NCI-H2196 (cell line): ENCODE measurements at regions not wholly inside any gene's neighbourhood (a gene's known extent, or its start where the extent isn't known, plus 50 kb on each side); places are given as distances from the start of the nearest gene placed in this dataset.
"Not testable (repeated sequence)": the region's sequence is repeated elsewhere in the genome, so short reads cannot be mapped to it uniquely, and the experiment has no call there.

Source experiments
- DNase-seq: peaks from one replicate; lab custom pipeline; 2025; ENCODE audit not compliant: unreplicated experiment; lab: John Stamatoyannopoulos, UW

DNA sequence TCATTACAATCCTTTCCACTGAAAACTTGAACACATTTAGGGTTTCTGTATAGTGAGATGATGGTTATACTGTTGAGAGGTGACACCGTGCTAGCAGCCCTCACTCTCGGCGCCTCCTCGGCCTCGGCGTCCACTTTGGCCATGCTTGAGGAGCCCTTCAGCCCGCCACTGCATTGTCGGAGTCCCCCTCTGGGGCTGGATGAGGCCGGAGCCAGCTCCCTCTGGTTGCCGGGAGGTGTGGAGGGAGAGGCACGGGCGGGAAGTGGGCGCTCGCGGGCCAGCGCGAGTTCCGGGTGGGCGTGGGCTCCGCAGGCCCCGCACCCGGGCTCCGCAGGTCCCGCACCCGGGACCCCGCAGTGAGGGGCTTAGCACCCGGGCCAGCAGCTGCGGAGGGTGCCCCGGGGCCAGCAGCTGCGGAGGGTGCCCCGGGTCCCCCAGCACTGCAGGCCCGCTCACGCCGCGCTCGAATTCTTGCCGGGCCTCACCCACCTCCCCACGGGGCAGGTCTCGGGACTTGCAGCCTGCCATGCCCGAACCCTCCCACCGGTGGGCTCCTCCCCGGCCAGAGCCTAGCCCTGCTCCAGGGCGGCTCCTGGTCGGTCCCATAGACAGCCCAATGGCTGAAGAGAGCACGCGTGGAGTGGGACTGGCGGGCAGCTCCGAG, 145.9 kb upstream of the ZNF608 start:
- DNase-seq: no peak

DNA sequence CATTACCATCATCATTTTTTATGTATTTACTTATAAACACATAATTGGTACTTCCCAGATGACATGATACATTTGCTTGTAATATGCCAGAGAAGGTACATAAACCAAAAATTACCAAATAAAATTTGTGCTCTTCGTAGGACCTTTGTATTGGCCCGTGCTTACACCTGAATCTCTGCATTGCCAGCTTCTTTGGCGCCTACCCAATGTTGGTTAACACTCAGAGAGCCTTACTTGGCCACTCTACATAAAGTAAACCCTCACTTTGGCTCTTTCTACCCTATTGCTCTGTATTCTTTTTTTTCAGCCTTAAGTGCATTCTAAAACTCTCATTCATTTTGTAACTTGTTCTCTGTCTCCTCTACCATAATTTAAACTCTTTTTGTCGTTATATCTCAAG, 148.1 kb upstream of the ZNF608 start:
- DNase-seq: no peak

DNA sequence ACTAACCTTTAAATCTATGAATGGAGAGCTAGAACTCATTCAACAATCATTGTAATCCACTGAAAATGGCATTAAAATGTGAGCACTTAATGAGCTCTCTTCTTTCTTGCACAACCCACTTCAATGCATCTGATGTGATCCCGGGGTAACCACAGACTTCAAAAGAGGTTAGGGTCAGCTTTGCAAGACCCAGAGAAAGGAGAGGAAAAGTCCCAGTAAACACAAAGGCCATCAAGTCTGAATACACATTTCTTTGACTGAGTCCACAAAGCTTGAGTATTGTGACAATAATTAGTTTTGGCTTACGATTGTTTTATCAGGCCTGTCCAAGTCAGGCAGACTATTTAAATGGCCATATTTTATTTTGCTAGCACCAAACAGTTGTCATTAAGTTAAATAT, 148.8 kb upstream of the ZNF608 start:
- no peak for DNase-seq

DNA sequence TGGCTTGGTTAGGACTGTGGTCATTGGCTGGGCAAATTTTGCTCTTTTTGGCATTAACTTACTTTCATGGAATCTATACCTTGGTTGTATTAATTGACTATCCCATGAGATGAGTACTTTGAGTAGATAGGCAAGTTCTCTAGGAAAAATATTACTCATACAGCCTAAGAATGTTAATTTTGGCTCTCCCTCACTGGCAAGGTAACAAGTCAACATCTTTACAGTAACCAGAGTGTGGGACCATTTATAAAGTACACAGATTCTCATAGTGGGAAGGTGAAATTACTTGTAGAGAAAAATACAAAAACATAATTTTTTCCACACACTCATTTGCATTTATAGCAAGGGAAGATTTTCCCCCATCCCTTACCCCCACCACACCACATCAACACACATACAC, 154.6 kb upstream of the ZNF608 start:
- DNase-seq: no peak

DNA sequence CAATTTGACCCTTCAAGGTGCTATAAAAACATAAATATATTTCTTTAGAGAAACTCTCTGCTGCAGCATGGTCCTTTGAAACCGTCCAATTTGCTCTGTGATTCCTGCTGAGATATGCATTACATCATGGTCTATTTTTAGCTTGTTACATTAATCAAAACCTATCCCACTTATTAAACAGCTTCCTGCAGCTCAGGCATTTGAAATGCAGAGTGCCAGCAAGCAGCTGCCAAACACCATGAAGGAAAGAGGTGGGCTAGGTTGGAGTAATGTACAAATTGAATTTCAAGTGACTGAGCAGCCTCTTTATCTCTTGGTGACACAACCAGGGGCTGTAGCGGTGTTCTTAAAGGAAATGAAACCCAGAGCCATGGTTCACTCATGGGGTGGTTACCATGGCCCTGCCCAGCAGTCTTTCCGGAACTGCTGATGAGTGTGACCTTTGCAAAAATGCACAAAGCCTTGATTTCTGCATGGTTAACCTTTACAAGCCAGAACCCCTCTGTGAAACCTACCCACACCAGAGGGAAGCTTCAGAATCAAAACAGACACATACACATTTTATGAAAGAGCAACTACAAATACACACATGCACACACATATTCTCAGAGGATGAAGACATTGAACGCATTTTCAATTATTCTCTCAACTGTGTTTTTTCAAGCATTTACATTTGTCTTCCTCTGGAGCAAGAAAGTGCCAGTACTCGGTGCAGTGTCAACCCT, 155.8 kb upstream of the ZNF608 start:
- peak; percentile 52 for DNase-seq

DNA sequence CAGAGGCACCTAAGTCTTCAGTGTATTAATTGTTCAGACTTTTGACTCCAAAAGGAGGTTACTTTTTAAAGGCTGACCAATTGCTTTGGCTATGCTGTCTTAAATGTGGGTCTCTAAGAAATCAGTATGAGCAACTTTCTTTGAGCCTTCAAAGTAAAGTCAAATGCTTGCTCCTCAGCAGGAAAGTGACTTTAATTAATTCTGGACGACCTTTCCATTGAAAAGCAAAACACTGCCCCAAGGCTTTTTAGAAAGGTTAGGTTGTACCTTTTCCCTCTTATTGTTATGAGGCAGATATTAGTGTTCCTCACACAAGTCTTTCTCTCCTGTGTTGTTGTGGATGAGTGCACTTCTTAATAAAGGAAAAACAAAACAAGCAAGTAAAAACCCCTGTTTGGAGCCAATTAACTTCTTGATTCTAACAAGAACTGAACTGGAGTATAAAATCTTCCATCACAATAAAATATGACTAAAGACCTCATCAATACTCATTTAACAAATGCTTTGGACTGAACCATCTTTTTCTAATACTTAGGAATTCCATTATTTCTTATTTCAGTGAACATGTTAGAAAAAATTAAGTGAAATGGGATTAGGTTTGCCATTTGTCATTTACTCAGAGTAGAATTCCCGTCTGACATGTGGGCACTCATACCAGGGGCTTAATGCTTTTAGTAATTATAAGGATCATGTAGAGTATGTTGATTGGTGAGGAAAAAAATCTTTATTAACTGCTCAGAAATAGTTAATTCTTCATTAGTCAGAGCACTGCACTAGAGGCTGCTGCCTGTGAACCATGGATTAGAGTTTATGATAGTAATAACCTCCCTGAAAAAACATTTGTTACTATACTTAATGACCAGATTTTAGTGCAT, 159.1 kb upstream of the ZNF608 start:
- no peak for DNase-seq

DNA sequence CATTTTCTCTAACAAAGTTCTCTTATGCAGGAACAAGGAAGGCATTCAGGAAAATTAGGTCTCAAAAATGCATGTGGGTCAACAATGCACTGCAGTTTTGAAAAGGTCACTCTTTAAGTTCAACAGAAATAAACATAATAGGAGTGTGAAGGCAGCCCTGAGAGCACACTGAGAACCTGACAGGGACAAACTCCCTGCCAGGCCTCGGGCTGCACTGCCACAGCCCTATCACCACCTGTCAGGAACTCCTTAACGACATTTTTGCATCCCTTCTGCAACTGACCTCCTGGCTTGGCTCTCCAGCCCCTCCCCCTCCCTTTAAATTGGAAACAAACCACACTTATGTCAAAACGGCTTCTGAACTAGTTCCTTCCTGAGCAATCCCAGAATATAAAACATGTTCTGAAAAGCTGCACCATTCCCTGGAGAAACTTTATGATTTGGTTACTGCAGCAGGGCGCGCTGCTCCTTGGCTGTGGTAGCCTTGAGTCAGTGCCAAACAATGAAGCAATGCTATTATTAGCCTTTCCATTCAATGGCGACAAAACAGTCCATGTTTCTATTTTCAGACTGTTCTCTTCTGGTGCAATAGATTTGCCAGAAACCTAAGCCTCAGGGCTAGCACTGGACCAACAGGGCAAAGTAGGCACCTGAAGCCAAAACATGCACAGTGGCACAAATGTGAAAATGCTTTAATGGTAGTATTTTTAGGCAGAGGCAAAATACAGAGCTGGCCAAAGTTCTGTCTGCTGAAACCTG, 160.1 kb upstream of the ZNF608 start:
- DNase-seq: peak; percentile 76

DNA sequence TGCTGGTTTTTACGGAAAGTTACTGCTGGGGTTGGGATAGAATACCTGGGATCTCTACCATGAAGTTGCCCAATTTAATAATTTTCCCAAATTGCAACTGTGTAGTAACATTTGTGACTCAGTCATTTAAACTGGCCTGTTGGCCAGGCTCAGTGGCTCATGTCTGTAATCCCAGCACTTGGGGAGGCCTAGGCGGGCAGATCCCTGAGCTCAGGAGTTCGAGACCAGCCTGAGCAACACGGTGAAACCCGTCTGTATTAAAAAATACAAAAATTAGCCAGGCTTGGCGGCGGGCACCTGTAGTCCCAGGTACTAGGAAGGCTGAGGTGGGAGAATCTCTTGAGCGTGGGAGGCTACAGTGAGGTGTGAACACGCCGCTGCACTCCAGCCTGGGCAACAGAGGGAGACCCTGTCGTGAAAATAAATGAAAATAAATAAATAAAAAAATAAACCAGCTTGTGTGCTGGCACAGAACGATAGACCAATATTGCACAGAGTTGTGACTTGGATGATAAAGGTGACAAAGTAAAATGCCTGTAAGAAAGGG, 160.7 kb upstream of the ZNF608 start:
- DNase-seq: no peak

DNA sequence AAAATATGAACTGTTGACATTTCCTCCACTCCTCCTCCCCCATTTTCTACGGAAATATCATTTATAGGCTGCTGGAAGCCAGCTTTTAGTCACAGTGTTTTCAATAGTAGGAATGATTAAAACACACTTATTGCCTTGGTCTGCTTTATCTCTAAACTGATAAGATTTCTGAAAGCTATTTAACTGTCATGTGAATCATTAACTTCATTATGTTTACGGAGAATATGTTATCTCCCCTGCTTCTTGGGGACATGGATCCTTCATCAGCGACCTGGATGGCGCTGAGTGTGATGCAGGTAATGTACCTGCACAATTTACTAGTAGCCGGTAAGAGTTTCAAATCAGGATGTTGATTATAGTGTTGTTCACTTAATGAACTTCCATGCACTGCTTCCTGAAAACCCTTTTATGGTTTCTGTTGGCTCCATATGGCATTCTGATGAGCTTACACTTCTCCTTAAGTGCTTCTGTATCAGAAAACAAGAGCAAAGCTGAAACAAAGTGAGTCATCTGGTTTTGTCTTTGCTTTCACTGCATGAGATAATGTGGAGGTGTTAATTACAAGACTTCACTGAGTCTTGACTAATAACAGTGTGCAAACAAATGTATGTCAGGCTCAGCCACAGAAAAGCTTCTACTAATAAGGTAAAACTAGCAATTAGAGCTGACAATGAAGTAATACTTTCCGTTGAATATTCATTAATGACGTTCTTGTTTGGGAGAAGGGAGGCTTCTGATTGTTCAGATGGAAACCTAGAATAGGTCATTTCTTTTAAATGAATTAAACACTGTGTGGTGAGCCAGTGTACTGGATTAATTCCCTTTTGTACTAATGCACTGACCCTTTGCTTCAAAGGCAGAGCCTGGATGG, 162.4 kb upstream of the ZNF608 start:
- DNase-seq: peak; percentile 74

DNA sequence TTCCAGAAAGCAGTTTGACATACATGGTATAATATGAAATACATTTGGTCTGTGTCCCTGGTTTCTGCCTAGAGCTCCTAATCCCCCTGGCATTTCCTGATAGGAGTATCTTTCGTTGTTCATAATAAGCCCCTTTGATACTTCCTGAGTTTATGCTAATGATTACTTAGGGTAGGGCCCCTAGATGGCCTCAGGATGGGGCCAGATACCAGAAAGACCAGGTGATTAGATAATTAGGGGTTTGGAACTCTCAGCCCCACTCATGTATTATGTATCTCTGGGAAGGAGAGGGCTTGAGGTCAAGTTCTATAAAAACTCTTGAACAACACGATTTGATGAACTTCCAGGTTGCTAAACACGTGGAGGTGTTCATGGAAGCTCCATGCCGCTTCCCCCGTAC, 163.3 kb upstream of the ZNF608 start:
- DNase-seq: no peak

DNA sequence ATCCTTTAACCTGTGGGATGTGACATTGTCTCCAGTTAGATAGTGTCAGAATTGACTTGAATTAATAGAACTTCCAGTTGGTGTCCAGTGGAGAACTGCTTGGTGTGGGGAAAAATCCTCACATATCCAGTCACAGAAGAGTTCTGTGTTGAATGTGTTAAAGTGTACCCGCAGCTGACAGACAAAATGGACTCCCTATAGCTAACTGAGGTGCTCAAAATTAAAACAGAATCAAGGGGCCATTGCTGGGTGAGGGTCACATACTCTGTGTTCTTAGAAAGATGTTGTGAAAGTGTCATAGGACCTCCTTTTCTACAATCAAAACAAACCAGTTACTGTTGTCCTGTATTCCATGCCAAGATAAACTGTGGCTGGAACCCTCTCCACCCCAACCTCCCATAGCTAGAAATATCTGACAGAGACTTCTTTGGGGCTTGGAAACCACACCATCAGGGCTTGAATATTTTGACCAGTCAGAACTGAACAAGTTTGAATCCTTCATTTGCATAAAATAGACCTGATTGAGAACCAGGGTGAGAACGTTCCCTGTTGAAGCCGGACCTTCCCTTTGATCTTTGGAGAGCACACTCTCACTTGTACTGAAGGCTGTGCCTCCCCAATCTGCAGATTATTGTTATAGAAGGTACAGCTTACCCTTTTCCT, 164.0 kb upstream of the ZNF608 start:
- no peak for DNase-seq

DNA sequence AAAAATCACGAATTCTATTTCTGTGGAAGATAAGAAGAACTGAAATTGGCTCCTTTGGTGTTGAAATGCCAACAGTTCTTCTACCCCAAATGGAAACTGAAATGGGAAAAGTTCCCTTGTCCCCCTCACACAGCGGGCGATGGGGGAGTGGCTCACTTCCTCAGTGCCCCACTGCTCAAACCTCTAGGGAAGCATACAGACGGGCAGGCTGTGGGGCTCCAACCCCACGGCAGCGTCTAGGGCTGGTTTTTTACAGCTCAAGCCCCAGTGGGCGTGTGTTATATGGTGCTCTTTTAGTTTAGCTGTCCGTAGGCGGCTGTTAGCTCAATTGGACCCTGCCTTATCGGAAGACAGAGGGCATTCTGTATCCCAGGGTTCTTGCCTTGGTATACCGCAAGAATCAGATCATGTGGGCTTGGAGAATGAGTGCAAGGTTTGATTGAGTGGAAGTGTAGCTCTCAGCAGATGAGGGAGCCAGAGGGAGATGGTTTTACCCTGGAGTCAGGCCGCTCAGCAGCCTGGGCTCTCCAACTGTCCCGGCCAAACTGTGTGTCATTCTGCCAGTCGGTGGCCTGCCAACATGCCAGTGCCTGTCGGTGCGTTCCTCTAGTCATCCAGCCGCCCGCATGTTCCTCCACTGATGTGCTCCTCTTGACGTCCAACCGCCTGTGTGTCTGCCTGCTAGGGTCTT, 166.3 kb upstream of the ZNF608 start:
- DNase-seq: no peak

DNA sequence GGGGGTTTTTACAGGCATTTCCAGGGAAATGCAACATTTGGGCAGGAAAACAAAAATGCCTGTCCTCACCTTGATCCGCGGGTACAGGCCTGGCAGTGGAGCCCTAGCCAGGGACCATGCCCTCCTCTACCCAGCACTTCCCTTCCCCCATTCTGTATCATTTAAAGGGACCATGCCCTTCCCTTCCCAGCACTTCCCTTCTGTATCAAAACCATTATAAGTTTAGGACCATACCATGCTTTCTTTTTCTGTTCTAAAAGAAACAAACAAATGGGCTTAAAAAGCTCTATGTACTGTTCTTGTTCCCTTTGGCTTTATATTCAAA, 166.9 kb upstream of the ZNF608 start:
- DNase-seq: no peak

DNA sequence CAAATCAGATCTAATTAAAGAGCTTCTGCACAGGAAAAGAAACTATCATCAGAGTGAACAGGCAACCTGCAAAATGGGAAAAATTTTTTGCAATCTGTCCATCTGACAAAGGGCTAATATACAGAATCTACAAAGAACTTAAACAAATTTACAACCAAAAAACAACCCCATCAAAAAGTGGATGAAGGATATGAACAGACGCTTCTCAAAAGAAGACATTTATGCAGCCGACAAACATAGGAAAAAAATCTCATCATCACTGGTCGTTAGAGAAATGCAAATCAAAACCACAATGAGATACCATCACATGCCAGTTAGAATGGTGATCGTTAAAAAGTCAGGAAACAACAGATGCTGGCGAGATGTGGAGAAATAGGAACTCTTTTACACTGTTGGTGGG, 169.9 kb upstream of the ZNF608 start:
- DNase-seq: not testable (repeated sequence)

DNA sequence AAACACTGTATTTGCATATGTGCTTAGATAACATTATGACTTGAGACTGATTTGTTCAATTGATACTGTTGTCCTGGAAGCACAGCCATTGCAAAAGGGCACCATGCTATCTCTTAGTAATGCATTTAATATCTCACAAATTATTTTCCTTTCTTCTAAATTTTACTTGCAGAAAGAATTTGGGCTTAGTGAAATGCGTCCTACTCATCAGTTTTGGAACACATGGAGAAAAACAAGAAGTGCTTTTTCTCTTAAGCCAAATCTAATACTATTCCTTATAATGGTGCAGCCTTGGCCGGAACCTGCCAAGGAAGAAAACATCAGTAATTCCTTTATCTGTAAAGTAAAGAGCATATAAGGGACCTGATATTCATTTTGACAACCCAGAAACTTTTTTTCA, 172.2 kb upstream of the ZNF608 start:
- DNase-seq: no peak

DNA sequence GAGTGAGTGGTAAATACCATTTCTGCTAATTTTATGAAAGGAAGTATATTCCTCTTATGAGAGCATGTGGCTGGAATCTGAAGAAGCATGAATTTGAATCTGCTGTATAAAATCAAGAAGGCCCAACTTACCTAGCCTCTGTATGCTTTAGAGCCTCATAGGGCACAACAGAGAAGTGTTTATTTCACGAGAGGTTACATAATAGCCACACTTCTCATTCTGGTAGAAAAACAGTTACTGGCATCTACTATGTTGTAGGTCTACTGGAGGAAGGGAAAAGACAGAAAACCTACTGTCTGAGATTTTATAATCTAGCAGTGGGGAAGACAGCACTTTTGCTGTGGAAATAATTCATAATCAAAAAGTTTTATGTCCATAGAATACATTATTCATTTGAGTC, 172.6 kb upstream of the ZNF608 start:
- DNase-seq: no peak

DNA sequence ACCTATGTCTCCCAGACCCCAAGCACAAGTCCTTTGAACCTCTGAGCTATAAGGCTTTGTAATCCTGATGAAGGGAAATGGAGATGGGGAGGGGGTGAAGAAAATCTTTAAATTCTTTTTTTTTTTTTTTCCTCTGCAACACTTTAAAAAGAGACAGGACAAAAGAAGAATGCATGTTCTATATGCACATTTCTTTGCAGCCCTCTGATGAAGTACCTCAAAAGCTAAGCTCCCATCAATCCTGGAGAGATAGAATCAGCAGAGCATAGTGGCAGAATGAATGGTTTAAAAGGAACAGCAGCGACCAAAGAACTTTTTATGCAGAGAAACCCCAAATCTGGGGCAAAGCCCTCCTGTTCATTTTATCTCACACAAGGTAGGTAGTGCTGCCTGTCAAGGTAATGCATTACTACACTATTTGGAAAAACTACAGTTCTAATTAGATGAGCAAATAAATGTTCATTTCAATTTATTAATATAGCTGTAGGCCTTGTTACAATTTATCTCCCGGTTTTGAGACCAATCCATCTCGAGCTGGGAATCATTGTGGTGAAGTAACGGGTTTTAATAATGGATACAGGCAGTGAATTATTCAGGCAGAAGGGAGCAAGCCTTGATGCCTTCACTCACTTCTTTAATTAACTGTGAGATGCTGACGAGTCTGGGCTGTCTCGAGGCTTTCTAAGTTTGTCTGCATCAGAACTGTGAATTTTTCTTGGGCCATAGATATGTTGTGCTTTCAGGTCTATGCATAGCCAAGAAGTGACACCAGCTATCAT, 173.5 kb upstream of the ZNF608 start:
- no peak for DNase-seq
